Fibroblast of lung (primary cell): ENCODE measurements at regions not wholly inside any gene's neighbourhood (a gene's known extent, or its start where the extent isn't known, plus 50 kb on each side); places are given as distances from the start of the nearest gene placed in this dataset.

Experiments
- EZH2 ChIP-seq: IDR thresholded peaks from 2 replicates; pipeline ENCODE4 v1.5.1; 2012; ENCODE audit warnings: low read length, control low read depth, mild to moderate bottlenecking; ENCODE audit errors: missing control alignments
- TF ChIP-seq, protein P1 (sequence below), 2 donors: IDR thresholded peaks in 1 of 2; conservative IDR thresholded peaks in 1 of 2; 1 replicate in 1 of 2; 2 replicates in 1 of 2; pipeline ENCODE4 v1.5.1; 2011 to 2012; ENCODE audit warnings: low read length in 2 of 2, control low read depth in 1 of 2, inconsistent platforms in 1 of 2, low read depth in 1 of 2, mild to moderate bottlenecking in 1 of 2

DNA sequence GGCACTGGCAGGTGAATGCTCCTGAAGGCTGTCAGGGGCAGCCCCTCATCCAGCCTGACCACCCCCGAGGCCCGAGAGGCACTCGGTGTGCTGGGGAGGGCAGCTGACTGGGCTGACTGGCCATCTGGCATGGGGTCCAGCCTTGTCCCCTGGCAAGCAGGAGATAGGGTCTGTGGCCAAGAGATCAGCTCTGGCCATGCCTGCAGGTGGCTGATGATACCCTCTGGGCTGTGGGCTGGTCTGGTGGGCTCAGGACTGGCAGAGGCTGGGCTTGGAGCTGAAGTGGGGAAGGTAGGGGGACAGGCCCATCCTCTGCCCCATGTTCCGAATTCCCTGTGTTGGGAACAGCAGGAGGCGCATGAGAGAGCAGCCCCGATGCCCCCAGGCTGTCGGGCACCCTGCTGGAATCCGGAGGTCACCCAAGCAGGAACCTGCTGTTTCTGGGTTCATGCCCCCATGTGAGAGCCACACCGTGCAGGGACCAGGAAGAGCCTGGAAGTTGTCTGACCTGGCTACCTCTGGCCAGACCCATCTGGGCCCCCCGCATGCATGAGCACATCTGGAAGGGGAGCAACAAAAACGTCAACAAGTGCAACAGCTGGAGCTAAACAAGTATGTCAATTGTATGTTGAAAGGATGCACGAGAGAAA, 527.0 kb downstream of the TBC1D22A start:
- TF ChIP-seq EZH2: no peak
- TF ChIP-seq, protein P1, sequence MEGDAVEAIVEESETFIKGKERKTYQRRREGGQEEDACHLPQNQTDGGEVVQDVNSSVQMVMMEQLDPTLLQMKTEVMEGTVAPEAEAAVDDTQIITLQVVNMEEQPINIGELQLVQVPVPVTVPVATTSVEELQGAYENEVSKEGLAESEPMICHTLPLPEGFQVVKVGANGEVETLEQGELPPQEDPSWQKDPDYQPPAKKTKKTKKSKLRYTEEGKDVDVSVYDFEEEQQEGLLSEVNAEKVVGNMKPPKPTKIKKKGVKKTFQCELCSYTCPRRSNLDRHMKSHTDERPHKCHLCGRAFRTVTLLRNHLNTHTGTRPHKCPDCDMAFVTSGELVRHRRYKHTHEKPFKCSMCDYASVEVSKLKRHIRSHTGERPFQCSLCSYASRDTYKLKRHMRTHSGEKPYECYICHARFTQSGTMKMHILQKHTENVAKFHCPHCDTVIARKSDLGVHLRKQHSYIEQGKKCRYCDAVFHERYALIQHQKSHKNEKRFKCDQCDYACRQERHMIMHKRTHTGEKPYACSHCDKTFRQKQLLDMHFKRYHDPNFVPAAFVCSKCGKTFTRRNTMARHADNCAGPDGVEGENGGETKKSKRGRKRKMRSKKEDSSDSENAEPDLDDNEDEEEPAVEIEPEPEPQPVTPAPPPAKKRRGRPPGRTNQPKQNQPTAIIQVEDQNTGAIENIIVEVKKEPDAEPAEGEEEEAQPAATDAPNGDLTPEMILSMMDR (conservative IDR thresholded peaks at IDR 0.05 in 1 of 2, IDR thresholded peaks at IDR 0.05 in 1 of 2; ENCODE audit: low read depth in 1 of 2, low read length in 2 of 2): no peak
